ENCODE measurements at regions not wholly inside any gene's neighbourhood (a gene's known extent, or its start where the extent isn't known, plus 50 kb on each side); places are given as distances from the start of the nearest gene placed in this dataset.

GRCh38 chr22:25509374-25509791, 55.1 kb upstream of the GRK3 start:
- TF ChIP-seq ZFX (IDR thresholded peaks at IDR 0.05; ENCODE audit: borderline replicate concordance), result no peak
- TF ChIP-seq, protein P1, sequence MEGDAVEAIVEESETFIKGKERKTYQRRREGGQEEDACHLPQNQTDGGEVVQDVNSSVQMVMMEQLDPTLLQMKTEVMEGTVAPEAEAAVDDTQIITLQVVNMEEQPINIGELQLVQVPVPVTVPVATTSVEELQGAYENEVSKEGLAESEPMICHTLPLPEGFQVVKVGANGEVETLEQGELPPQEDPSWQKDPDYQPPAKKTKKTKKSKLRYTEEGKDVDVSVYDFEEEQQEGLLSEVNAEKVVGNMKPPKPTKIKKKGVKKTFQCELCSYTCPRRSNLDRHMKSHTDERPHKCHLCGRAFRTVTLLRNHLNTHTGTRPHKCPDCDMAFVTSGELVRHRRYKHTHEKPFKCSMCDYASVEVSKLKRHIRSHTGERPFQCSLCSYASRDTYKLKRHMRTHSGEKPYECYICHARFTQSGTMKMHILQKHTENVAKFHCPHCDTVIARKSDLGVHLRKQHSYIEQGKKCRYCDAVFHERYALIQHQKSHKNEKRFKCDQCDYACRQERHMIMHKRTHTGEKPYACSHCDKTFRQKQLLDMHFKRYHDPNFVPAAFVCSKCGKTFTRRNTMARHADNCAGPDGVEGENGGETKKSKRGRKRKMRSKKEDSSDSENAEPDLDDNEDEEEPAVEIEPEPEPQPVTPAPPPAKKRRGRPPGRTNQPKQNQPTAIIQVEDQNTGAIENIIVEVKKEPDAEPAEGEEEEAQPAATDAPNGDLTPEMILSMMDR (IDR thresholded peaks at IDR 0.05), result no peak
- no peak overlapping the region for H3K27ac ChIP-seq

GRCh38 chr22:25510876-25511275, 53.6 kb upstream of the GRK3 start:
- no peak overlapping the region for H3K27ac ChIP-seq
- no peak for TF ChIP-seq ZFX (IDR thresholded peaks at IDR 0.05; ENCODE audit: borderline replicate concordance)
- TF ChIP-seq, protein P1 (IDR thresholded peaks at IDR 0.05), result no peak

GRCh38 chr22:25511725-25512124, 52.8 kb upstream of the GRK3 start:
- no peak for TF ChIP-seq ZFX (IDR thresholded peaks at IDR 0.05; ENCODE audit: borderline replicate concordance)
- TF ChIP-seq, protein P1 (IDR thresholded peaks at IDR 0.05), result no peak
- no peak overlapping the region for H3K27ac ChIP-seq

DNA sequence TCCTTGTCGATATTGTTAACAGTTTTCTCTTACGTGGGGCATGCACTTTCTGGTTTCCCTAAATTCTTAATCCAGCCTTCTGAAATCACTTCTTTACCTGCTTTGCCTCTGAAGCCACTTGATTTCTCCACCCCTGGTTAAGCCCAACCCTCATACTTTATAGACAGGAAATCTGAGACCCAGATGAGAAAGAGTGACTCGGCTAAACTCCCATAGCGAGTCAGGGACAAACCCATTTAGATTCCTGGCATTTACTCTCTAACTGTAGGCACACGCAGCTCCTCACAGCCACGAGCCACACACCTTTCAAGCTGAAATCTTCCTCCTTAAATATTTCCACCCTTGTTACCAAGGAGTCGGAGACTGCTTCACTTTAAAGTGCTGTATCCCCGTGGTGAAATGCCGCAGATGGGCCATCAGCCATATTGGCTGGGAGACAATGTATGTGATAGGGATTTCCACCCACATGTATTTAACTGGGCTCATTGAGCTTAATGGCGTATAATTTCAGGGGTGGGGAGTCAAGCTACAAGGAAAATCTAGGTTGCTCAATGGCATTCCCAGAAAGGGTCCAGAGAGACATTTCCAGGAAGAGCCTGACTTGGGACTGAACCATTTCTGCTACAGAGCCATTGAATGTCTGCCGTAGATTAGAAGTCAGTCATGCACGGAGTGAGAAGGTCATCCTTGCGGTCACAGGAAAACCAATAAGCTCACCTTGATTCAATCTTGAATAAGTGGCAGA, 49.9 kb upstream of the GRK3 start:
- TF ChIP-seq, protein P1 (IDR thresholded peaks at IDR 0.05), result no peak
- no peak for TF ChIP-seq ZFX (IDR thresholded peaks at IDR 0.05; ENCODE audit: borderline replicate concordance)
- H3K27ac ChIP-seq, result no peak overlapping the region

Measured in 22Rv1 (cell line).